Mesenchymal stem cell (in vitro differentiated cells and primary cell): ENCODE measurements at regions not wholly inside any gene's neighbourhood (a gene's known extent, or its start where the extent isn't known, plus 50 kb on each side); places are given as distances from the start of the nearest gene placed in this dataset.

Source experiments
- DNase-seq: peaks from one replicate; pipeline ENCODE4 v3.0.0-alpha.2; 2013
- H2AFZ ChIP-seq: one replicate; pipeline ENCODE4 v1.6.1; 2013; ENCODE audit warnings: low read depth, mild to moderate bottlenecking, control low read depth, inconsistent platforms, low read length, moderate library complexity
- H2AK5ac ChIP-seq: 2 replicates; pipeline ENCODE4 v1.6.1; 2013; ENCODE audit warnings: low read length, moderate library complexity, mild to moderate bottlenecking, inconsistent platforms; ENCODE audit not compliant: severe bottlenecking
- H2BK120ac ChIP-seq: one replicate; pipeline ENCODE4 v1.6.1; 2013; ENCODE audit warnings: low read depth, mild to moderate bottlenecking, inconsistent platforms, low read length, moderate library complexity
- H2BK12ac ChIP-seq, 2 experiments: one replicate each; pipeline ENCODE4 v1.6.1; 2013; ENCODE audit warnings: inconsistent platforms in 2 of 2, low read length in 2 of 2, mild to moderate bottlenecking in 2 of 2, moderate library complexity in 2 of 2, control low read depth in 1 of 2
- H2BK15ac ChIP-seq: one replicate; pipeline ENCODE4 v1.6.1; 2013; ENCODE audit warnings: mild to moderate bottlenecking, low read depth, inconsistent platforms; ENCODE audit not compliant: poor library complexity, severe bottlenecking
- H2BK5ac ChIP-seq: 2 replicates; pipeline ENCODE4 v1.6.1; 2013; ENCODE audit warnings: low read depth, mild to moderate bottlenecking, low read length, control low read depth, inconsistent platforms; ENCODE audit not compliant: poor library complexity, severe bottlenecking
- H3K14ac ChIP-seq, 2 experiments: one replicate each; pipeline ENCODE4 v1.6.1; 2013; ENCODE audit warnings: inconsistent platforms in 2 of 2, low read length in 2 of 2, control low read depth in 1 of 2, mild to moderate bottlenecking in 1 of 2, moderate library complexity in 1 of 2
- H3K18ac ChIP-seq, 2 experiments: one replicate each; pipeline ENCODE4 v1.6.1; 2013; ENCODE audit warnings: inconsistent platforms in 2 of 2, low read length in 2 of 2, control low read depth in 1 of 2, low read depth in 1 of 2, mild to moderate bottlenecking in 1 of 2
- H3K23ac ChIP-seq, 2 experiments: one replicate each; pipeline ENCODE4 v1.6.1; 2013; ENCODE audit warnings: inconsistent platforms in 2 of 2, low read length in 2 of 2, mild to moderate bottlenecking in 2 of 2, moderate library complexity in 2 of 2, control low read depth in 1 of 2
- H3K27ac ChIP-seq: 2 replicates; pipeline ENCODE4 v1.5.1; 2013; ENCODE audit warnings: mild to moderate bottlenecking, moderate library complexity, low read length, control low read depth, inconsistent platforms; ENCODE audit not compliant: poor library complexity, severe bottlenecking
- H3K27me3 ChIP-seq, 2 experiments: 2 replicates each; pipeline versions ENCODE4 v1.6.1 to v1.7.0; 2013; ENCODE audit warnings: low read length in 2 of 2, mild to moderate bottlenecking in 2 of 2, moderate library complexity in 2 of 2, control low read depth in 1 of 2, inconsistent platforms in 1 of 2; ENCODE audit not compliant: control insufficient read depth in 1 of 2, insufficient read depth in 1 of 2
- H3K36me3 ChIP-seq, 2 experiments: 2 replicates each; pipeline versions ENCODE4 v1.6.1 to v1.7.0; 2013; ENCODE audit warnings: low read length in 2 of 2, control low read depth in 1 of 2, inconsistent platforms in 1 of 2, low read depth in 1 of 2, mild to moderate bottlenecking in 1 of 2; ENCODE audit not compliant: insufficient read depth in 2 of 2, control insufficient read depth in 1 of 2
- H3K4ac ChIP-seq, 2 experiments: one replicate each; pipeline ENCODE4 v1.6.1; 2013; ENCODE audit warnings: inconsistent platforms in 2 of 2, low read length in 2 of 2, mild to moderate bottlenecking in 2 of 2, moderate library complexity in 2 of 2, control low read depth in 1 of 2, low read depth in 1 of 2
- H3K4me1 ChIP-seq: 2 replicates; pipeline ENCODE4 v1.6.1; 2013; ENCODE audit warnings: low read depth, low read length, control low read depth; ENCODE audit not compliant: control insufficient read depth, insufficient read depth
- H3K4me2 ChIP-seq: 2 replicates; pipeline ENCODE4 v1.6.1; 2013; ENCODE audit warnings: low read length, mild to moderate bottlenecking, inconsistent platforms; ENCODE audit not compliant: poor library complexity, severe bottlenecking
- H3K4me3 ChIP-seq, 2 experiments: 2 replicates each; pipeline versions ENCODE4 v1.5.1 to v1.7.0; 2013; ENCODE audit warnings: low read length in 2 of 2, mild to moderate bottlenecking in 2 of 2, control low read depth in 1 of 2, low read depth in 1 of 2; ENCODE audit not compliant: insufficient read depth in 1 of 2
- H3K79me1 ChIP-seq: replicated peaks from 2 replicates; pipeline ENCODE4 v1.6.1; 2013; ENCODE audit warnings: mild to moderate bottlenecking, control low read depth, low read length, inconsistent platforms; ENCODE audit not compliant: poor library complexity, severe bottlenecking
- H3K9ac ChIP-seq: 2 replicates; pipeline ENCODE4 v1.7.0; 2013; ENCODE audit warnings: mild to moderate bottlenecking, low read length, moderate library complexity
- H3K9me3 ChIP-seq: 2 replicates; pipeline ENCODE4 v1.7.0; 2013; ENCODE audit warnings: mild to moderate bottlenecking, low read length; ENCODE audit not compliant: control insufficient read depth
- H4K8ac ChIP-seq: one replicate; pipeline ENCODE4 v1.6.1; 2013; ENCODE audit warnings: inconsistent platforms, mild to moderate bottlenecking, low read length, moderate library complexity
- H4K91ac ChIP-seq: one replicate; pipeline ENCODE4 v1.6.1; 2013; ENCODE audit warnings: mild to moderate bottlenecking, low read length, inconsistent platforms
- WGBS: methylation state at CpG from one replicate; pipeline ENCODE4 v1.1.7; 2013; ENCODE audit warnings: mixed read lengths; 5-methylcytosine and 5-hydroxymethylcytosine counted together

DNA sequence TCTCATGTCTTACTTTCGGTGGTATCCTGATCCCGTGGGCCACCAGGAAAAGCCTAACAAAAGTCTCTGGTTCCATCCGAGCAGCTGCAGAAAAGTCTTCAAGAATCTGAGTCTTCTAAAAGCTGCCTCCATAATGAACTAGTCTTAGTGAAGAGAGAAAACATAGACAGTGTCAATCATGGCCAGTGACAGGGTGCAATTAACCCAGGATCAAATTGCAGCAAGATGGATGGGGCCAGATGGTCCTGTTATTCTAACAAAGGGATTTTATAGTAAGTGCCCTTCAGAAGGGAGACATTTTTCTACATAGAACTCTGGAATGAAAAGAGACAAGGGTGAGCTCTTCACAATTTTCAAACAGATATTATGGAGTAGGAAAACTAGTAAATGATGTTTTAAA lies 281.6 kb upstream of the ZFP64 start:
- Histone ChIP-seq H2BK120ac (no peak overlapping the region), H3K27ac (no peak overlapping the region), H3K9ac (no peak overlapping the region), H4K91ac (no peak overlapping the region), H3K23ac (no peak overlapping the region), H3K4me2 (no peak overlapping the region), H4K8ac (no peak overlapping the region), H2AK5ac (no peak overlapping the region), H3K27me3 (no peaks in the 10 kb centered on the region), H2BK5ac (no peak overlapping the region), H2AFZ (no peak overlapping the region), H3K79me1 (no peaks in the 10 kb centered on the region), H3K36me3 (no peaks in the 10 kb centered on the region), H3K18ac (no peak overlapping the region), H3K14ac (no peak overlapping the region), H2BK12ac (no peak overlapping the region), H2BK15ac (no peak overlapping the region), H3K4me3 (no peak overlapping the region), H3K4me1 (no peaks in the 10 kb centered on the region), H3K9me3 (no peaks in the 10 kb centered on the region), H3K4ac (no peak overlapping the region)
- DNase-seq = no peak
- 69% methylated on average over 3 of the region's 3 CpGs for WGBS

DNA sequence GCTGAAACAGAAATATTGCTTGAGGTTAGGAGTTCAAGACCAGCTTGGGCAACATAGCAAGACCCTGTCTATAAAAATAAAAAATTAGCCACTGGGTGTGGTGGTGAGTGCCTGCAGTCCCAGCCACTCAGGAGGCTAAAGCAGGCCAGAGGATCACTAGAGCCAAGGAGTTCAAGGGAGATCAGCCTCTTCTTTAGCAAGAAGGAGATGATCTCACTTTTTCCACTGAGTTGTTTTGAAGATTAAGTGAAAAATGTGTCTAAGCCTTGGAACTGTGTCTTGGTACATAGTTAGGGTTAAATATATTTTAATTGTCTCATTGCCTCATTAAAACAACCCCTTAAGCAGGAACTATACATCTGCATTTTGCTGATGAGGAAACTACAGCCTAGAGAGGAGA lies 279.0 kb upstream of the ZFP64 start:
- H4K8ac ChIP-seq = no peak overlapping the region
- H3K23ac ChIP-seq = no peak overlapping the region
- H3K4ac ChIP-seq = no peak overlapping the region

DNA sequence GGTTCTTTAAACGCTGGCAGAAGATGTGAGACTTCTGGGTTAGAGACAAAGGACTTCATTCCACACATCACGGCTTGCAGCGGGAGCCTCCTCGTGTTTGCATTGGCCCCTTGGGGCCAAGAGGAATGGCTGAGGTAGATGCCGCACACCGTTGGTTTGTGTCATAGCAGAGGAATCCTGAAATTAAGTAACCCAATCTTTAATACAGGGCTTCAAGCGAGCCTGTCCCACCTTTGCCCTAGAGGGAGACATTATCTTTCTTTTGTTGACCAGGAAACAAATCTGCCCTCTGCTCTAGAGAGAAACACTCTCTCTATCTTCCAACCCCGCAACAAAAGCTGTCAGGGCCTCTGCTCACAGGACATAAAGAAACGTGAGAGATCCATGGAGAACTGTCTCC lies 277.5 kb upstream of the ZFP64 start:
- Histone ChIP-seq H3K36me3 (no peaks in the 10 kb centered on the region), H3K14ac (no peak overlapping the region), H2AK5ac (no peak overlapping the region), H3K4me1 (no peaks in the 10 kb centered on the region), H3K27me3 (no peaks in the 10 kb centered on the region), H2BK15ac (no peak overlapping the region), H3K79me1 (no peaks in the 10 kb centered on the region), H4K91ac (no peak overlapping the region), H3K9me3 (peaks cover 3% of the 10 kb centered on the region), H2BK5ac (no peak overlapping the region), H3K27ac (no peak overlapping the region), H3K23ac (no peak overlapping the region), H2BK12ac (no peak overlapping the region), H3K18ac (no peak overlapping the region), H3K4ac (no peak overlapping the region), H4K8ac (no peak overlapping the region), H3K9ac (no peak overlapping the region), H3K4me3 (no peak overlapping the region), H2BK120ac (no peak overlapping the region), H2AFZ (no peak overlapping the region), H3K4me2 (no peak overlapping the region)
- no peak for DNase-seq
- WGBS = 81% methylated on average over 9 of the region's 9 CpGs

More for the DNA sequence above, 279.0 kb upstream of the ZFP64 start:
- no peak overlapping the region for H3K4me2 ChIP-seq
- no peak overlapping the region for H4K91ac ChIP-seq
- DNase-seq = peak; percentile 41
- H3K27ac ChIP-seq = no peak overlapping the region
- no peak overlapping the region for H2BK15ac ChIP-seq
- H3K18ac ChIP-seq = peak overlapping the region in 1 of 2 experiments; percentile 43
- no peak overlapping the region for H3K9ac ChIP-seq
- H2AFZ ChIP-seq = no peak overlapping the region
- H2AK5ac ChIP-seq = no peak overlapping the region
- H3K79me1 ChIP-seq = no peaks in the 10 kb centered on the region
- no peak overlapping the region for H2BK12ac ChIP-seq
- no peak overlapping the region for H3K4me3 ChIP-seq
- H3K36me3 ChIP-seq = no peaks in the 10 kb centered on the region
- no peak overlapping the region for H3K14ac ChIP-seq
- no peaks in the 10 kb centered on the region for H3K27me3 ChIP-seq
- no peaks in the 10 kb centered on the region for H3K9me3 ChIP-seq
- H3K4me1 ChIP-seq = no peaks in the 10 kb centered on the region
- H2BK120ac ChIP-seq = no peak overlapping the region
- no peak overlapping the region for H2BK5ac ChIP-seq

- Histone ChIP-seq H3K4me2 (no peak overlapping the region), H2BK5ac (no peak overlapping the region), H3K23ac (no peak overlapping the region), H3K9ac (no peak overlapping the region), H3K4me3 (no peak overlapping the region), H3K18ac (no peak overlapping the region), H3K9me3 (peaks cover 3% of the 10 kb centered on the region), H2AFZ (no peak overlapping the region), H3K27ac (no peak overlapping the region), H3K4ac (no peak overlapping the region), H3K14ac (no peak overlapping the region), H4K8ac (no peak overlapping the region), H3K4me1 (no peaks in the 10 kb centered on the region), H2BK15ac (no peak overlapping the region), H3K79me1 (no peaks in the 10 kb centered on the region), H3K27me3 (no peaks in the 10 kb centered on the region), H4K91ac (no peak overlapping the region), H2AK5ac (no peak overlapping the region), H2BK120ac (no peak overlapping the region), H3K36me3 (no peaks in the 10 kb centered on the region), H2BK12ac (no peak overlapping the region)
- 86% methylated on average over 5 of the region's 6 CpGs for WGBS
- no peak for DNase-seq
Measured at GRCh38 chr20:52465991-52466390, 274.4 kb upstream of the ZFP64 start.
